Esophagus squamous epithelium (tissue), 5 donors: ENCODE measurements at regions not wholly inside any gene's neighbourhood (a gene's known extent, or its start where the extent isn't known, plus 50 kb on each side); places are given as distances from the start of the nearest gene placed in this dataset.

Experiments
- DNase-seq: peaks from one replicate; lab custom pipeline; 2025; lab: John Stamatoyannopoulos, UW
- H3K27ac ChIP-seq, 4 donors: fragments of 200-600 bp; sonication (generic); one replicate each; pipeline ENCODE4 v1.5.1; 2016 to 2019; ENCODE audit warnings: mild to moderate bottlenecking in 1 of 4
- H3K27me3 ChIP-seq, 4 donors: fragments of 200-600 bp; sonication (generic); 1 replicate in 3 of 4; 2 replicates in 1 of 4; pipeline versions ENCODE4 v1.5.1 to v1.6.0; 2017 to 2021; ENCODE audit warnings: antibody characterized with exemption in 1 of 4
- H3K36me3 ChIP-seq, 3 donors: fragments of 200-600 bp; sonication (generic); one replicate each; pipeline ENCODE4 v1.5.1; 2016 to 2019
- H3K4me1 ChIP-seq, 3 donors: fragments of 200-600 bp; sonication (generic); one replicate each; pipeline ENCODE4 v1.5.1; 2017 to 2019
- H3K4me3 ChIP-seq, 4 donors: fragments of 200-600 bp; sonication (generic); 1 replicate in 3 of 4; 2 replicates in 1 of 4; pipeline ENCODE4 v1.5.1; 2016 to 2019; ENCODE audit warnings: mild to moderate bottlenecking in 2 of 4, moderate library complexity in 1 of 4
- H3K9me3 ChIP-seq, 3 donors: fragments of 200-600 bp; sonication (generic); one replicate each; pipeline ENCODE4 v1.5.1; 2016 to 2019
- CTCF ChIP-seq, 6 experiments: fragments of 450-650 bp in 4 of 6; fragments of 200-600 bp in 2 of 6; sonication (generic) in 2 of 6; IDR thresholded peaks; one replicate each; pipeline ENCODE4 v1.5.1; 2016 to 2019; ENCODE audit warnings: antibody characterized with exemption in 6 of 6, mild to moderate bottlenecking in 4 of 6, moderate library complexity in 4 of 6
- POLR2A ChIP-seq, 4 donors: fragments of 450-650 bp; IDR thresholded peaks; one replicate each; pipeline ENCODE4 v1.6.1; 2017; ENCODE audit warnings: antibody characterized with exemption in 4 of 4, mild to moderate bottlenecking in 4 of 4, moderate library complexity in 3 of 4
- WGBS, 2 donors: methylation state at CpG; one replicate each; pipeline ENCODE4 v1.1.5; 2018; 5-methylcytosine and 5-hydroxymethylcytosine counted together
- intact Hi-C: fragments of 100-400 bp; cut with DNase I; formaldehyde crosslinking; loops from one replicate; pipeline ENCODE4 v1.15.0; 2022
- donor health status: DM: yes; HTN: yes; CAD: no.

- WGBS, 2 donors: 57 to 64% methylated on average over 6 of the region's 6 CpGs
- no peak for TF ChIP-seq POLR2A (IDR thresholded peaks at IDR 0.05)
- no peak for TF ChIP-seq CTCF (IDR thresholded peaks at IDR 0.05)
- no peak for DNase-seq
- Histone ChIP-seq H3K9me3 (no peaks in the 10 kb centered on the region), H3K36me3 (no peaks in the 10 kb centered on the region), H3K4me1 (no peaks in the 10 kb centered on the region), H3K4me3 (no peak overlapping the region), H3K27ac (no peak overlapping the region), H3K27me3 (no peaks in the 10 kb centered on the region)
- intact Hi-C loops: no loop called here
These were observed 322.5 kb downstream of the LPIN1 start for GRCh38 chr2:12068796-12069538.

GRCh38 chr2:12070153-12070552, 323.7 kb downstream of the LPIN1 start:
- Histone ChIP-seq H3K27ac (no peak overlapping the region), H3K4me3 (no peak overlapping the region), H3K36me3 (no peaks in the 10 kb centered on the region), H3K4me1 (no peaks in the 10 kb centered on the region), H3K9me3 (no peaks in the 10 kb centered on the region), H3K27me3 (no peaks in the 10 kb centered on the region)
- DNase-seq: no peak
- intact Hi-C loops: no loop called here
- WGBS, 2 donors: 34 to 46% methylated on average over 2 of the region's 2 CpGs
- no peak for TF ChIP-seq CTCF (IDR thresholded peaks at IDR 0.05)
- TF ChIP-seq POLR2A (IDR thresholded peaks at IDR 0.05): no peak

DNA sequence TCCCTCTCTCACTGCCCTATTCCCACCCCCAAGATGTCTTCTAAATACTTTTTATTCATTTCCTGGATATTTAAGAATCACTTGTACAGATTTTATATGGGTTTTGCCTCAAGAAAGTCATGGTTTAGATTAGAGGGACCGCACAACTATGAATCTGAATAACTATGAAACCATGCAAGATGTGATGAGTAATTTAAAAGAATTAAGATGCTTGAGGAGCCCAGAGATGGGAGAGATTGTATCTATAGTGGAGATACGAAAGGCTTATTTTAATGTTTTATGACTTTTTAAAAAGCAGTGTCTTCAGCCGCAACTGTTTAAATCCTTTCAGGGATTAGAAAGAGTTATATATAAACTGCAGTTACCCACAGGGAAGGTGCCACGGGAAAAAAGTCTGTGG, 324.1 kb downstream of the LPIN1 start:
- no peak for TF ChIP-seq CTCF (IDR thresholded peaks at IDR 0.05)
- WGBS, 2 donors: 78 to 85% methylated on average over 4 of the region's 4 CpGs
- intact Hi-C loops: no loop called here

DNA sequence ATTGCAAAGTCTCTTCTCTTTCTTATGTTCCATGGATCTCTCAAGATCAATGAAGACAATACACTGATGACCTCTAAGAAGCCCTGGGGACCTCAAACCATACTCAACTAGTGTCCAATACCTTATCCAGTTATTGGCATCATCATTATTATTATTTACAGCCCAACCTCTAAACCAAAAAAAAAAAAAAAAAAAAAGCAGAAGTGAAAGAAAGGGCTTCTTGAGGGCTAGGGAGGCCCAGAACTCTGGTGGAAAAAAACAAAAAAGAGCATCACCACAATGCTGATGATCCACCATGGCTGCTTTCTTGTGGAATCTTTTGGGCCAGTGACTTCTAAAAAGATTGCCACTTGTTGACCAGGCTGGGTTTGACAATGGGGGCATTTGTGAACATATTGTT, 324.9 kb downstream of the LPIN1 start:
- intact Hi-C loops: no loop called here
- no peaks in the 10 kb centered on the region for H3K36me3 ChIP-seq
- no peak overlapping the region for H3K27ac ChIP-seq
- no peaks in the 10 kb centered on the region for H3K27me3 ChIP-seq
- H3K4me1 ChIP-seq: no peaks in the 10 kb centered on the region
- H3K4me3 ChIP-seq: no peak overlapping the region
- H3K9me3 ChIP-seq: no peaks in the 10 kb centered on the region
- no peak for DNase-seq
- TF ChIP-seq POLR2A (IDR thresholded peaks at IDR 0.05): no peak
- no peak for TF ChIP-seq CTCF (IDR thresholded peaks at IDR 0.05)

More for the DNA sequence above, 324.1 kb downstream of the LPIN1 start:
- no peaks in the 10 kb centered on the region for H3K9me3 ChIP-seq
- H3K27ac ChIP-seq: no peak overlapping the region
- no peak overlapping the region for H3K4me3 ChIP-seq
- no peaks in the 10 kb centered on the region for H3K27me3 ChIP-seq
- no peaks in the 10 kb centered on the region for H3K4me1 ChIP-seq
- no peaks in the 10 kb centered on the region for H3K36me3 ChIP-seq
- DNase-seq: no peak

- intact Hi-C loops: no loop called here
- Histone ChIP-seq H3K27me3 (no peaks in the 10 kb centered on the region), H3K4me1 (no peaks in the 10 kb centered on the region), H3K36me3 (no peaks in the 10 kb centered on the region), H3K27ac (no peak overlapping the region), H3K4me3 (no peak overlapping the region), H3K9me3 (no peaks in the 10 kb centered on the region)
- WGBS, 2 donors: 89 to 92% methylated on average over 6 of the region's 6 CpGs
- no peak for TF ChIP-seq CTCF (IDR thresholded peaks at IDR 0.05)
- no peak for TF ChIP-seq POLR2A (IDR thresholded peaks at IDR 0.05)
- no peak for DNase-seq
These were observed 326.9 kb downstream of the LPIN1 start for GRCh38 chr2:12073217-12073852.
